ENCODE measurements at regions not wholly inside any gene's neighbourhood (a gene's known extent, or its start where the extent isn't known, plus 50 kb on each side); places are given as distances from the start of the nearest gene placed in this dataset.

DNA sequence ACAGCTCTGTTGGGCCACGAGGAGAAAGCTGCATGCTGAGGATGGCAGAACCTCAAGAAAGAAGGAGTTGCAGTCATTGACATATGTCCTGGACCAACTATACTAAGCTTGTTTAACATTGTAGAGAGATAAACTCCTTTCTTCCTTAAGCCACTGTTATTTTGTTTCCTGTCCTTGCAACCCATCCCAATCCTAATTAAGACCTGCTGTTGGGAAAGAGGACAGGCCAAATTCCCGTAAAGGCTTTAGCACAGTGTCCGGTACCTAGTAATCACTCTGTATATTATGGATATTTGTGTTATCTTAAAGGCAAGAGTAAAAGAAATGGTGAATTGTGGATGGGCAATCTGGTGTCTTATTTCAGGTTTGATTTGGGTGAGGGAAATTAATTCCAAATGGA, 53.5 kb upstream of the WSCD2 start:
- TF ChIP-seq, protein P1, sequence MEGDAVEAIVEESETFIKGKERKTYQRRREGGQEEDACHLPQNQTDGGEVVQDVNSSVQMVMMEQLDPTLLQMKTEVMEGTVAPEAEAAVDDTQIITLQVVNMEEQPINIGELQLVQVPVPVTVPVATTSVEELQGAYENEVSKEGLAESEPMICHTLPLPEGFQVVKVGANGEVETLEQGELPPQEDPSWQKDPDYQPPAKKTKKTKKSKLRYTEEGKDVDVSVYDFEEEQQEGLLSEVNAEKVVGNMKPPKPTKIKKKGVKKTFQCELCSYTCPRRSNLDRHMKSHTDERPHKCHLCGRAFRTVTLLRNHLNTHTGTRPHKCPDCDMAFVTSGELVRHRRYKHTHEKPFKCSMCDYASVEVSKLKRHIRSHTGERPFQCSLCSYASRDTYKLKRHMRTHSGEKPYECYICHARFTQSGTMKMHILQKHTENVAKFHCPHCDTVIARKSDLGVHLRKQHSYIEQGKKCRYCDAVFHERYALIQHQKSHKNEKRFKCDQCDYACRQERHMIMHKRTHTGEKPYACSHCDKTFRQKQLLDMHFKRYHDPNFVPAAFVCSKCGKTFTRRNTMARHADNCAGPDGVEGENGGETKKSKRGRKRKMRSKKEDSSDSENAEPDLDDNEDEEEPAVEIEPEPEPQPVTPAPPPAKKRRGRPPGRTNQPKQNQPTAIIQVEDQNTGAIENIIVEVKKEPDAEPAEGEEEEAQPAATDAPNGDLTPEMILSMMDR (conservative IDR thresholded peaks at IDR 0.05; ENCODE audit: low read length) = no peak
- TF ChIP-seq EZH2phosphoT487 (IDR thresholded peaks at IDR 0.05; ENCODE audit: borderline replicate concordance, low read depth, low read length) = no peak
